Esophagus squamous epithelium (tissue), 4 donors: ENCODE measurements at regions not wholly inside any gene's neighbourhood (a gene's known extent, or its start where the extent isn't known, plus 50 kb on each side); places are given as distances from the start of the nearest gene placed in this dataset.

Experiments used
- CTCF ChIP-seq, 6 experiments: fragments of 450-650 bp in 4 of 6; fragments of 200-600 bp in 2 of 6; sonication (generic) in 2 of 6; IDR thresholded peaks; one replicate each; pipeline ENCODE4 v1.5.1; 2016 to 2019; ENCODE audit warnings: antibody characterized with exemption in 6 of 6, mild to moderate bottlenecking in 4 of 6, moderate library complexity in 4 of 6
- POLR2A ChIP-seq, 4 donors: fragments of 450-650 bp; IDR thresholded peaks; one replicate each; pipeline ENCODE4 v1.6.1; 2017; ENCODE audit warnings: antibody characterized with exemption in 4 of 4, mild to moderate bottlenecking in 4 of 4, moderate library complexity in 3 of 4

- TF ChIP-seq CTCF (IDR thresholded peaks at IDR 0.05) (no peak), POLR2A (IDR thresholded peaks at IDR 0.05) (no peak)
Observed at GRCh38 chr16:72362476-72362875, 190.5 kb upstream of the PMFBP1 start.
